WTC11 (cell line): ENCODE measurements at regions not wholly inside any gene's neighbourhood (a gene's known extent, or its start where the extent isn't known, plus 50 kb on each side); places are given as distances from the start of the nearest gene placed in this dataset.

Experiments
- ATAC-seq: fragments of 200-7000 bp; cut with Tn5 transposase; 2 replicates; pipeline ENCODE4 v1.10.0; 2021; ENCODE audit warnings: mild to moderate bottlenecking, moderate library complexity
- CTCF ChIA-PET: fragments of 300-600 bp; sonication (Branson Sonifier 250); formaldehyde crosslinking; loops from one replicate; lab custom pipeline; 2021; ENCODE audit warnings: antibody characterized with exemption; lab: Charles Lee
- POLR2A ChIA-PET: fragments of 350-600 bp; sonication (Branson Sonifier 250); formaldehyde crosslinking; loops from one replicate; lab custom pipeline; 2021; ENCODE audit warnings: antibody characterized with exemption; lab: Charles Lee
- DNase-seq: peaks from one replicate; pipeline ENCODE4 v3.0.0; 2021; ENCODE audit warnings: low spot score
- H3K27ac Mint-ChIP-seq: 2 replicates; pipeline ENCODE4 v1.8.0; 2021; ENCODE audit warnings: mixed read lengths
- H3K27me3 Mint-ChIP-seq: 2 replicates; pipeline ENCODE4 v1.8.0; 2021; ENCODE audit warnings: low read depth, mild to moderate bottlenecking, moderate library complexity, mixed read lengths
- H3K36me3 Mint-ChIP-seq: 2 replicates; pipeline ENCODE4 v1.8.0; 2021; ENCODE audit warnings: mixed read lengths
- H3K4me1 Mint-ChIP-seq: 2 replicates; pipeline ENCODE4 v1.8.0; 2022; ENCODE audit warnings: mixed read lengths
- H3K4me3 Mint-ChIP-seq: 2 replicates; pipeline ENCODE4 v1.8.0; 2021; ENCODE audit warnings: mild to moderate bottlenecking, moderate library complexity, mixed read lengths
- H3K9me3 Mint-ChIP-seq: 2 replicates; pipeline ENCODE4 v1.8.0; 2021; ENCODE audit warnings: mixed read lengths
- CREM ChIP-seq: sonication (generic); formaldehyde crosslinking; IDR thresholded peaks from 2 replicates; pipeline ENCODE4 v1.8.1; 2022; ENCODE audit warnings: mild to moderate bottlenecking, missing genetic modification reagents, moderate library complexity
- ETV6 ChIP-seq: sonication (generic); formaldehyde crosslinking; IDR thresholded peaks from 2 replicates; pipeline ENCODE4 v1.8.1; 2022; ENCODE audit warnings: mild to moderate bottlenecking, missing genetic modification reagents
- FOXK1 ChIP-seq: sonication (generic); formaldehyde crosslinking; IDR thresholded peaks from 2 replicates; pipeline ENCODE4 v1.8.0; 2022; ENCODE audit warnings: mild to moderate bottlenecking, moderate library complexity, missing genetic modification reagents
- GTF2I ChIP-seq: fragments of 250-450 bp; sonication (Bioruptor Pico); conservative IDR thresholded peaks from 2 replicates; pipeline ENCODE4 v1.4.0; 2021; ENCODE audit warnings: mild to moderate bottlenecking
- MXD4 ChIP-seq: fragments of 250-450 bp; sonication (Bioruptor Pico); IDR thresholded peaks from 2 replicates; pipeline ENCODE4 v1.8.0; 2021; ENCODE audit warnings: mild to moderate bottlenecking, moderate library complexity, borderline replicate concordance
- NR2C2 ChIP-seq: sonication (generic); formaldehyde crosslinking; IDR thresholded peaks from 2 replicates; pipeline ENCODE4 v1.8.0; 2022; ENCODE audit warnings: mild to moderate bottlenecking, missing genetic modification reagents
- OVOL2 ChIP-seq: fragments of 250-450 bp; sonication (Bioruptor Pico); IDR thresholded peaks from 2 replicates; pipeline ENCODE4 v1.9.0; 2021; ENCODE audit warnings: mild to moderate bottlenecking, borderline replicate concordance
- TEAD4 ChIP-seq: sonication (generic); formaldehyde crosslinking; IDR thresholded peaks from 2 replicates; pipeline ENCODE4 v1.8.0; 2022; ENCODE audit warnings: mild to moderate bottlenecking, missing genetic modification reagents
- ZNF121 ChIP-seq: sonication (generic); formaldehyde crosslinking; IDR thresholded peaks from 2 replicates; pipeline ENCODE4 v1.8.0; 2023; ENCODE audit warnings: missing genetic modification reagents
- ZNF232 ChIP-seq: sonication (generic); formaldehyde crosslinking; IDR thresholded peaks from 2 replicates; pipeline ENCODE4 v1.8.0; 2022; ENCODE audit warnings: mild to moderate bottlenecking, missing genetic modification reagents
- ZNF416 ChIP-seq: fragments of 250-450 bp; sonication (Bioruptor Pico); IDR thresholded peaks from 2 replicates; pipeline ENCODE4 v1.9.0; 2021; ENCODE audit warnings: mild to moderate bottlenecking, inconsistent platforms
- TF ChIP-seq, protein P1 (sequence below): fragments of 250-450 bp; sonication (Bioruptor Pico); IDR thresholded peaks from 2 replicates; pipeline ENCODE4 v1.8.0; 2021; ENCODE audit warnings: mild to moderate bottlenecking
- TF ChIP-seq, protein P2 (sequence below): fragments of 200-600 bp; IDR thresholded peaks from 2 replicates; pipeline ENCODE4 v1.8.0; 2022; ENCODE audit warnings: antibody characterized with exemption
- TF ChIP-seq, protein P3 (sequence below): sonication (generic); formaldehyde crosslinking; IDR thresholded peaks from 2 replicates; pipeline ENCODE4 v1.8.0; 2022; ENCODE audit warnings: mild to moderate bottlenecking, missing genetic modification reagents
- TF ChIP-seq, protein P4 (sequence below): fragments of 250-450 bp; sonication (Bioruptor Pico); IDR thresholded peaks from 2 replicates; pipeline ENCODE4 v1.9.0; 2021; ENCODE audit warnings: mild to moderate bottlenecking, borderline replicate concordance
- TF ChIP-seq, protein P5 (sequence below): sonication (generic); formaldehyde crosslinking; IDR thresholded peaks from 2 replicates; pipeline ENCODE4 v1.8.1; 2023; ENCODE audit warnings: mild to moderate bottlenecking, missing genetic modification reagents
- TF ChIP-seq, protein P6 (sequence below): sonication (generic); formaldehyde crosslinking; IDR thresholded peaks from 2 replicates; pipeline ENCODE4 v1.8.1; 2023; ENCODE audit warnings: mild to moderate bottlenecking, missing genetic modification reagents, moderate library complexity
- TF ChIP-seq, protein P7 (sequence below): sonication (generic); formaldehyde crosslinking; IDR thresholded peaks from 2 replicates; pipeline ENCODE4 v1.8.0; 2023; ENCODE audit warnings: mild to moderate bottlenecking, missing genetic modification reagents
- TF ChIP-seq, protein P8 (sequence below): sonication (generic); formaldehyde crosslinking; IDR thresholded peaks from 2 replicates; pipeline ENCODE4 v1.8.1; 2023; ENCODE audit warnings: mild to moderate bottlenecking, missing genetic modification reagents

DNA sequence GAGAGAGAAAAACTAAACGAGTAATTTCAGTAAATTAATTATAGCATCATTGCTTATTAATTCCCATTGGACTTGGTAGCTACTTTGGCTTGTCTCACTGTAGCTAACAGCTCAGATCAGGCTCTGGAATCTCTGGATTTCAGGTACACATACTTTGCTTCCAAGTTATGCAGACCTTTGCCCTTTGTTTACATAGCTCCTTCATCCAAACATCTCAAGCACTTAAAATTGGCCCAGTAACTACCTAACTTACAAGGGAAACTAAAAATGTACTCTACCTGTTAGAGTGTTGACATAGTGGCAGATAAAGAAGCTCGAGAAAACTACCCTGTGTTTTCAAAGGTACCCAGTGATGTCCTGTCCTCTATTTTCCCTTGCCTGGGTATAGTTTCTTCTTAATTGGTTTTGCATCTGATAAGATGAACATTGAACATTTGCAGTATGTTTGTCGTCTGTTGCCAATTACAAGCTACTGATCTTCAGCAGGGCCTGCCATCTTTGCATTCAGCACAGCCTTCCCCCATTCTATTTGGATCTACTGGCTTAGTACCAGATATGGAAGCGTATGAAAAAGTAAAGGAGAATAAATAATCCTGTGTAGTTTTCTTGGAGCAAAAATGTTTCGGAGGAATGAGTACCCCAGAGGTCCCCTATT is 601.5 kb upstream of the FANCL start (continued):
- TF ChIP-seq, protein P1, sequence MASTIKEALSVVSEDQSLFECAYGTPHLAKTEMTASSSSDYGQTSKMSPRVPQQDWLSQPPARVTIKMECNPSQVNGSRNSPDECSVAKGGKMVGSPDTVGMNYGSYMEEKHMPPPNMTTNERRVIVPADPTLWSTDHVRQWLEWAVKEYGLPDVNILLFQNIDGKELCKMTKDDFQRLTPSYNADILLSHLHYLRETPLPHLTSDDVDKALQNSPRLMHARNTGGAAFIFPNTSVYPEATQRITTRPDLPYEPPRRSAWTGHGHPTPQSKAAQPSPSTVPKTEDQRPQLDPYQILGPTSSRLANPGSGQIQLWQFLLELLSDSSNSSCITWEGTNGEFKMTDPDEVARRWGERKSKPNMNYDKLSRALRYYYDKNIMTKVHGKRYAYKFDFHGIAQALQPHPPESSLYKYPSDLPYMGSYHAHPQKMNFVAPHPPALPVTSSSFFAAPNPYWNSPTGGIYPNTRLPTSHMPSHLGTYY, result no peak
- TF ChIP-seq, protein P2, sequence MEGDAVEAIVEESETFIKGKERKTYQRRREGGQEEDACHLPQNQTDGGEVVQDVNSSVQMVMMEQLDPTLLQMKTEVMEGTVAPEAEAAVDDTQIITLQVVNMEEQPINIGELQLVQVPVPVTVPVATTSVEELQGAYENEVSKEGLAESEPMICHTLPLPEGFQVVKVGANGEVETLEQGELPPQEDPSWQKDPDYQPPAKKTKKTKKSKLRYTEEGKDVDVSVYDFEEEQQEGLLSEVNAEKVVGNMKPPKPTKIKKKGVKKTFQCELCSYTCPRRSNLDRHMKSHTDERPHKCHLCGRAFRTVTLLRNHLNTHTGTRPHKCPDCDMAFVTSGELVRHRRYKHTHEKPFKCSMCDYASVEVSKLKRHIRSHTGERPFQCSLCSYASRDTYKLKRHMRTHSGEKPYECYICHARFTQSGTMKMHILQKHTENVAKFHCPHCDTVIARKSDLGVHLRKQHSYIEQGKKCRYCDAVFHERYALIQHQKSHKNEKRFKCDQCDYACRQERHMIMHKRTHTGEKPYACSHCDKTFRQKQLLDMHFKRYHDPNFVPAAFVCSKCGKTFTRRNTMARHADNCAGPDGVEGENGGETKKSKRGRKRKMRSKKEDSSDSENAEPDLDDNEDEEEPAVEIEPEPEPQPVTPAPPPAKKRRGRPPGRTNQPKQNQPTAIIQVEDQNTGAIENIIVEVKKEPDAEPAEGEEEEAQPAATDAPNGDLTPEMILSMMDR, result no peak

DNA sequence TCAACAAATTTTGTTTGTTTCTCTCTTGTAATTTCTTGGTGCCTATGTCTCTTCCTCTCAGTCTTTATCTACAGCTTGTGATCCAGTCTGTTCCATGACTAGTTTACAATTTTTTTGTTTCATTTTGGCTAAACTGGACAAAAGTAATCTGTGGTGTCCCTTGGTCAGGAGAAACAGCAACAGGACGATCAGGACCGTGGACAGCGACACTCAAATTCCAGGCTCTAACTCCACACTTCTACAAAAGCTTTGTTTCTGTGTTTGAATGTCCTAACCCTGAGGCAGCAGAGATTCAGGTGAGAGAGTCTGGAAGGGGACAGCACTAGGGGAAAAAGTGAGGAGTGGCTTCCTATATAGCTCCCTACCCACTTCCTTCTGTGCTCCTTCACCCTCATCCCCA is 593.3 kb upstream of the FANCL start:
- Mint-ChIP-seq H3K9me3 (peaks cover 6% of the 10 kb centered on the region), H3K4me1 (peaks cover 11% of the 10 kb centered on the region), H3K4me3 (no peak overlapping the region), H3K36me3 (no peaks in the 10 kb centered on the region), H3K27ac (no peak overlapping the region), H3K27me3 (no peaks in the 10 kb centered on the region)
- ChIA-PET POLR2A (no interaction called here), CTCF (interaction anchor here (1.0 to 2.2 kb wide), 2 partner anchors 21 to 191 kb away, joined by 4 to 5 read pairs; no protein-coding TSS in a partner anchor)
- ATAC-seq (peak; percentile 95), DNase-seq (peak; percentile 73)
- TF ChIP-seq ZNF232 (CRISPR knock-in tag) (peak; percentile 88; the same call in 1 of the 2 replicates), MXD4 (CRISPR knock-in tag) (no peak), FOXK1 (peak; percentile 66; the same call in 1 of the 2 replicates), ZNF416 (CRISPR knock-in tag) (no peak), ZNF121 (no peak), ETV6 (peak; percentile 78; the same call in 1 of the 2 replicates), CREM (CRISPR knock-in tag) (peak; percentile 56; the same call in 1 of the 2 replicates), TEAD4 (CRISPR knock-in tag) (peak; percentile 95), GTF2I (CRISPR knock-in tag) (no peak), NR2C2 (CRISPR knock-in tag) (no peak), OVOL2 (CRISPR knock-in tag) (no peak)
- TF ChIP-seq, protein P3, sequence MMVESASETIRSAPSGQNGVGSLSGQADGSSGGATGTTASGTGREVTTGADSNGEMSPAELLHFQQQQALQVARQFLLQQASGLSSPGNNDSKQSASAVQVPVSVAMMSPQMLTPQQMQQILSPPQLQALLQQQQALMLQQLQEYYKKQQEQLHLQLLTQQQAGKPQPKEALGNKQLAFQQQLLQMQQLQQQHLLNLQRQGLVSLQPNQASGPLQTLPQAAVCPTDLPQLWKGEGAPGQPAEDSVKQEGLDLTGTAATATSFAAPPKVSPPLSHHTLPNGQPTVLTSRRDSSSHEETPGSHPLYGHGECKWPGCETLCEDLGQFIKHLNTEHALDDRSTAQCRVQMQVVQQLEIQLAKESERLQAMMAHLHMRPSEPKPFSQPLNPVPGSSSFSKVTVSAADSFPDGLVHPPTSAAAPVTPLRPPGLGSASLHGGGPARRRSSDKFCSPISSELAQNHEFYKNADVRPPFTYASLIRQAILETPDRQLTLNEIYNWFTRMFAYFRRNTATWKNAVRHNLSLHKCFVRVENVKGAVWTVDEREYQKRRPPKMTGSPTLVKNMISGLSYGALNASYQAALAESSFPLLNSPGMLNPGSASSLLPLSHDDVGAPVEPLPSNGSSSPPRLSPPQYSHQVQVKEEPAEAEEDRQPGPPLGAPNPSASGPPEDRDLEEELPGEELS (CRISPR knock-in tag), result 0 out of 2 replicates have a peak, but pooled peaks have one; percentile 55
- TF ChIP-seq, protein P4, sequence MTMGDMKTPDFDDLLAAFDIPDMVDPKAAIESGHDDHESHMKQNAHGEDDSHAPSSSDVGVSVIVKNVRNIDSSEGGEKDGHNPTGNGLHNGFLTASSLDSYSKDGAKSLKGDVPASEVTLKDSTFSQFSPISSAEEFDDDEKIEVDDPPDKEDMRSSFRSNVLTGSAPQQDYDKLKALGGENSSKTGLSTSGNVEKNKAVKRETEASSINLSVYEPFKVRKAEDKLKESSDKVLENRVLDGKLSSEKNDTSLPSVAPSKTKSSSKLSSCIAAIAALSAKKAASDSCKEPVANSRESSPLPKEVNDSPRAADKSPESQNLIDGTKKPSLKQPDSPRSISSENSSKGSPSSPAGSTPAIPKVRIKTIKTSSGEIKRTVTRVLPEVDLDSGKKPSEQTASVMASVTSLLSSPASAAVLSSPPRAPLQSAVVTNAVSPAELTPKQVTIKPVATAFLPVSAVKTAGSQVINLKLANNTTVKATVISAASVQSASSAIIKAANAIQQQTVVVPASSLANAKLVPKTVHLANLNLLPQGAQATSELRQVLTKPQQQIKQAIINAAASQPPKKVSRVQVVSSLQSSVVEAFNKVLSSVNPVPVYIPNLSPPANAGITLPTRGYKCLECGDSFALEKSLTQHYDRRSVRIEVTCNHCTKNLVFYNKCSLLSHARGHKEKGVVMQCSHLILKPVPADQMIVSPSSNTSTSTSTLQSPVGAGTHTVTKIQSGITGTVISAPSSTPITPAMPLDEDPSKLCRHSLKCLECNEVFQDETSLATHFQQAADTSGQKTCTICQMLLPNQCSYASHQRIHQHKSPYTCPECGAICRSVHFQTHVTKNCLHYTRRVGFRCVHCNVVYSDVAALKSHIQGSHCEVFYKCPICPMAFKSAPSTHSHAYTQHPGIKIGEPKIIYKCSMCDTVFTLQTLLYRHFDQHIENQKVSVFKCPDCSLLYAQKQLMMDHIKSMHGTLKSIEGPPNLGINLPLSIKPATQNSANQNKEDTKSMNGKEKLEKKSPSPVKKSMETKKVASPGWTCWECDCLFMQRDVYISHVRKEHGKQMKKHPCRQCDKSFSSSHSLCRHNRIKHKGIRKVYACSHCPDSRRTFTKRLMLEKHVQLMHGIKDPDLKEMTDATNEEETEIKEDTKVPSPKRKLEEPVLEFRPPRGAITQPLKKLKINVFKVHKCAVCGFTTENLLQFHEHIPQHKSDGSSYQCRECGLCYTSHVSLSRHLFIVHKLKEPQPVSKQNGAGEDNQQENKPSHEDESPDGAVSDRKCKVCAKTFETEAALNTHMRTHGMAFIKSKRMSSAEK, result no peak
- TF ChIP-seq, protein P5, sequence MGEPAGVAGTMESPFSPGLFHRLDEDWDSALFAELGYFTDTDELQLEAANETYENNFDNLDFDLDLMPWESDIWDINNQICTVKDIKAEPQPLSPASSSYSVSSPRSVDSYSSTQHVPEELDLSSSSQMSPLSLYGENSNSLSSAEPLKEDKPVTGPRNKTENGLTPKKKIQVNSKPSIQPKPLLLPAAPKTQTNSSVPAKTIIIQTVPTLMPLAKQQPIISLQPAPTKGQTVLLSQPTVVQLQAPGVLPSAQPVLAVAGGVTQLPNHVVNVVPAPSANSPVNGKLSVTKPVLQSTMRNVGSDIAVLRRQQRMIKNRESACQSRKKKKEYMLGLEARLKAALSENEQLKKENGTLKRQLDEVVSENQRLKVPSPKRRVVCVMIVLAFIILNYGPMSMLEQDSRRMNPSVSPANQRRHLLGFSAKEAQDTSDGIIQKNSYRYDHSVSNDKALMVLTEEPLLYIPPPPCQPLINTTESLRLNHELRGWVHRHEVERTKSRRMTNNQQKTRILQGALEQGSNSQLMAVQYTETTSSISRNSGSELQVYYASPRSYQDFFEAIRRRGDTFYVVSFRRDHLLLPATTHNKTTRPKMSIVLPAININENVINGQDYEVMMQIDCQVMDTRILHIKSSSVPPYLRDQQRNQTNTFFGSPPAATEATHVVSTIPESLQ (CRISPR knock-in tag), result no peak
- TF ChIP-seq, protein P6, sequence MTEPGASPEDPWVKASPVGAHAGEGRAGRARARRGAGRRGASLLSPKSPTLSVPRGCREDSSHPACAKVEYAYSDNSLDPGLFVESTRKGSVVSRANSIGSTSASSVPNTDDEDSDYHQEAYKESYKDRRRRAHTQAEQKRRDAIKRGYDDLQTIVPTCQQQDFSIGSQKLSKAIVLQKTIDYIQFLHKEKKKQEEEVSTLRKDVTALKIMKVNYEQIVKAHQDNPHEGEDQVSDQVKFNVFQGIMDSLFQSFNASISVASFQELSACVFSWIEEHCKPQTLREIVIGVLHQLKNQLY (CRISPR knock-in tag), result no peak
- TF ChIP-seq, protein P7, sequence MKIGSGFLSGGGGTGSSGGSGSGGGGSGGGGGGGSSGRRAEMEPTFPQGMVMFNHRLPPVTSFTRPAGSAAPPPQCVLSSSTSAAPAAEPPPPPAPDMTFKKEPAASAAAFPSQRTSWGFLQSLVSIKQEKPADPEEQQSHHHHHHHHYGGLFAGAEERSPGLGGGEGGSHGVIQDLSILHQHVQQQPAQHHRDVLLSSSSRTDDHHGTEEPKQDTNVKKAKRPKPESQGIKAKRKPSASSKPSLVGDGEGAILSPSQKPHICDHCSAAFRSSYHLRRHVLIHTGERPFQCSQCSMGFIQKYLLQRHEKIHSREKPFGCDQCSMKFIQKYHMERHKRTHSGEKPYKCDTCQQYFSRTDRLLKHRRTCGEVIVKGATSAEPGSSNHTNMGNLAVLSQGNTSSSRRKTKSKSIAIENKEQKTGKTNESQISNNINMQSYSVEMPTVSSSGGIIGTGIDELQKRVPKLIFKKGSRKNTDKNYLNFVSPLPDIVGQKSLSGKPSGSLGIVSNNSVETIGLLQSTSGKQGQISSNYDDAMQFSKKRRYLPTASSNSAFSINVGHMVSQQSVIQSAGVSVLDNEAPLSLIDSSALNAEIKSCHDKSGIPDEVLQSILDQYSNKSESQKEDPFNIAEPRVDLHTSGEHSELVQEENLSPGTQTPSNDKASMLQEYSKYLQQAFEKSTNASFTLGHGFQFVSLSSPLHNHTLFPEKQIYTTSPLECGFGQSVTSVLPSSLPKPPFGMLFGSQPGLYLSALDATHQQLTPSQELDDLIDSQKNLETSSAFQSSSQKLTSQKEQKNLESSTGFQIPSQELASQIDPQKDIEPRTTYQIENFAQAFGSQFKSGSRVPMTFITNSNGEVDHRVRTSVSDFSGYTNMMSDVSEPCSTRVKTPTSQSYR, result 0 out of 2 replicates have a peak, but pooled peaks have one; percentile 20
- TF ChIP-seq, protein P8, sequence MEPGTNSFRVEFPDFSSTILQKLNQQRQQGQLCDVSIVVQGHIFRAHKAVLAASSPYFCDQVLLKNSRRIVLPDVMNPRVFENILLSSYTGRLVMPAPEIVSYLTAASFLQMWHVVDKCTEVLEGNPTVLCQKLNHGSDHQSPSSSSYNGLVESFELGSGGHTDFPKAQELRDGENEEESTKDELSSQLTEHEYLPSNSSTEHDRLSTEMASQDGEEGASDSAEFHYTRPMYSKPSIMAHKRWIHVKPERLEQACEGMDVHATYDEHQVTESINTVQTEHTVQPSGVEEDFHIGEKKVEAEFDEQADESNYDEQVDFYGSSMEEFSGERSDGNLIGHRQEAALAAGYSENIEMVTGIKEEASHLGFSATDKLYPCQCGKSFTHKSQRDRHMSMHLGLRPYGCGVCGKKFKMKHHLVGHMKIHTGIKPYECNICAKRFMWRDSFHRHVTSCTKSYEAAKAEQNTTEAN (CRISPR knock-in tag), result no peak
